A549 (cell line): ENCODE measurements at regions not wholly inside any gene's neighbourhood (a gene's known extent, or its start where the extent isn't known, plus 50 kb on each side); places are given as distances from the start of the nearest gene placed in this dataset.

Source experiments
- ATAC-seq, 2 experiments: fragments of 200-7000 bp in 1 of 2; fragments of >200 bp in 1 of 2; cut with Nextera tagmentation in 1 of 2; cut with Tn5 transposase in 1 of 2; 3 replicates each; pipeline versions ENCODE4 v1.8.0 to v1.9.1; 2018 to 2020; ENCODE audit warnings: mild to moderate bottlenecking in 1 of 2, moderate library complexity in 1 of 2
- CTCF ChIA-PET: fragments of 300-600 bp; sonication (Branson Sonifier 250); formaldehyde crosslinking; extraction: SDS; loops from one replicate; lab custom pipeline; 2021; ENCODE audit warnings: antibody characterized with exemption, inconsistent platforms; lab: Yijun Ruan, JAX
- POLR2A ChIA-PET: fragments of 350-600 bp; formaldehyde crosslinking; extraction: SDS; loops from one replicate; lab custom pipeline; 2021; ENCODE audit warnings: antibody characterized with exemption, inconsistent platforms; lab: Yijun Ruan, JAX
- DNase-seq, 2 experiments: peaks; one replicate each; pipeline versions ENCODE4 v3.0.0 to v3.0.0-alpha.2; 2011 to 2016; ENCODE audit warnings: low read depth in 1 of 2, low spot score in 1 of 2
- FAIRE-seq: peaks from 2 replicates; lab custom pipeline; 2011; peaks lifted over from hg19 to GRCh38; lab: Jason Lieb, UNC
- H3K27ac ChIP-seq, 2 experiments: fragments of >200 bp; sonication (Bioruptor Twin); formaldehyde crosslinking; 3 replicates each; pipeline ENCODE4 v1.5.1; 2016 to 2017
- H3K4me1 ChIP-seq: fragments of >200 bp; sonication (Bioruptor Twin); formaldehyde crosslinking; 3 replicates; pipeline ENCODE4 v1.6.1; 2016
- H3K4me2 ChIP-seq: fragments of >200 bp; sonication (Bioruptor Twin); formaldehyde crosslinking; 3 replicates; pipeline ENCODE4 v1.6.1; 2016
- H3K4me3 ChIP-seq: fragments of >200 bp; sonication (Bioruptor Twin); formaldehyde crosslinking; 3 replicates; pipeline ENCODE4 v1.5.1; 2016
- H3K9me3 ChIP-seq: fragments of >200 bp; sonication (Bioruptor Twin); formaldehyde crosslinking; 3 replicates; pipeline ENCODE4 v1.6.1; 2016
- CBX8 ChIP-seq: fragments of 200-600 bp; sonication (generic); IDR thresholded peaks from 2 replicates; pipeline ENCODE4 v1.6.1; 2016
- CHD4 ChIP-seq: fragments of 200-600 bp; sonication (generic); IDR thresholded peaks from 2 replicates; pipeline ENCODE4 v1.6.1; 2016; ENCODE audit warnings: antibody characterized with exemption, mild to moderate bottlenecking, borderline replicate concordance
- EHF ChIP-seq: fragments of 250-450 bp; sonication (Bioruptor Pico); IDR thresholded peaks from 2 replicates; pipeline ENCODE4 v1.5.0; 2020; ENCODE audit warnings: mild to moderate bottlenecking
- EHMT2 ChIP-seq: fragments of 200-600 bp; sonication (generic); IDR thresholded peaks from 2 replicates; pipeline ENCODE4 v1.6.1; 2016; ENCODE audit warnings: antibody characterized with exemption, low read depth, mild to moderate bottlenecking, moderate library complexity
- ESRRA ChIP-seq: fragments of 150-350 bp; IDR thresholded peaks from 2 replicates; pipeline ENCODE4 v1.6.1; 2014; ENCODE audit warnings: mild to moderate bottlenecking, low read length, borderline replicate concordance
- FOSL2 ChIP-seq, 2 experiments: fragments of 450-650 bp in 1 of 2; fragments of >200 bp in 1 of 2; sonication (Bioruptor Twin) in 1 of 2; formaldehyde crosslinking; IDR thresholded peaks; 2 replicates each; pipeline versions ENCODE4 v1.5.0 to v1.6.1; 2016 to 2020; ENCODE audit warnings: mild to moderate bottlenecking in 1 of 2, moderate library complexity in 1 of 2
- GATA3 ChIP-seq: IDR thresholded peaks from 2 replicates; pipeline ENCODE4 v1.6.1; 2012; ENCODE audit warnings: borderline replicate concordance
- HEYL ChIP-seq: fragments of 250-450 bp; sonication (Bioruptor Pico); IDR thresholded peaks from 2 replicates; pipeline ENCODE4 v1.8.0; 2021; ENCODE audit warnings: mild to moderate bottlenecking, moderate library complexity
- HMGXB4 ChIP-seq: fragments of 250-450 bp; sonication (Bioruptor Pico); IDR thresholded peaks from 2 replicates; pipeline ENCODE4 v1.5.0; 2021; ENCODE audit warnings: mild to moderate bottlenecking, moderate library complexity, borderline replicate concordance
- HOXB5 ChIP-seq: fragments of 250-450 bp; sonication (Bioruptor Pico); IDR thresholded peaks from 2 replicates; pipeline ENCODE4 v1.5.0; 2020; ENCODE audit warnings: mild to moderate bottlenecking, moderate library complexity
- JUN ChIP-seq, 2 experiments: fragments of >200 bp; sonication (Bioruptor Twin); formaldehyde crosslinking; IDR thresholded peaks; 2 replicates in 1 of 2; 3 replicates in 1 of 2; pipeline ENCODE4 v1.6.1; 2016 to 2017
- JUNB ChIP-seq: fragments of >200 bp; sonication (Bioruptor Twin); formaldehyde crosslinking; IDR thresholded peaks from 2 replicates; pipeline ENCODE4 v1.6.1; 2016
- MAFK ChIP-seq: fragments of 450-650 bp; IDR thresholded peaks from 2 replicates; pipeline ENCODE4 v1.6.1; 2014; ENCODE audit not compliant: partially characterized antibody
- MYC ChIP-seq: IDR thresholded peaks from 2 replicates; pipeline ENCODE4 v1.6.1; 2012; ENCODE audit warnings: mild to moderate bottlenecking, inconsistent platforms, low read length, improper control_type of control experiment, borderline replicate concordance
- NFE2L2 ChIP-seq: fragments of 150-350 bp; conservative IDR thresholded peaks from 2 replicates; pipeline ENCODE4 v1.6.1; 2014; ENCODE audit warnings: low read length
- NPAS2 ChIP-seq: fragments of 250-450 bp; sonication (Bioruptor Pico); IDR thresholded peaks from 2 replicates; pipeline ENCODE4 v1.8.0; 2022; ENCODE audit warnings: mild to moderate bottlenecking, moderate library complexity, borderline replicate concordance
- NR3C1 ChIP-seq: fragments of >200 bp; sonication (Bioruptor Twin); formaldehyde crosslinking; IDR thresholded peaks from 3 replicates; pipeline ENCODE4 v1.6.1; 2017
- RARB ChIP-seq: fragments of 250-450 bp; sonication (Bioruptor Pico); IDR thresholded peaks from 2 replicates; pipeline ENCODE4 v1.8.0; 2021; ENCODE audit warnings: mild to moderate bottlenecking, moderate library complexity
- REST ChIP-seq: fragments of 200-600 bp; sonication (generic); IDR thresholded peaks from 2 replicates; pipeline ENCODE4 v1.6.1; 2016; ENCODE audit warnings: antibody characterized with exemption, mild to moderate bottlenecking, moderate library complexity
- TP53 ChIP-seq: fragments of 250-450 bp; sonication (Bioruptor Pico); IDR thresholded peaks from 2 replicates; pipeline ENCODE4 v1.5.0; 2021; ENCODE audit warnings: mild to moderate bottlenecking, moderate library complexity
- ZC3H11A ChIP-seq: fragments of 450-650 bp; IDR thresholded peaks from 2 replicates; pipeline ENCODE4 v1.6.1; 2014; ENCODE audit warnings: antibody characterized with exemption, mild to moderate bottlenecking
- ZFP36 ChIP-seq: fragments of 450-650 bp; IDR thresholded peaks from 2 replicates; pipeline ENCODE4 v1.6.1; 2014; ENCODE audit warnings: borderline replicate concordance; ENCODE audit not compliant: partially characterized antibody
- ZSCAN20 ChIP-seq: fragments of 250-450 bp; sonication (Bioruptor Pico); IDR thresholded peaks from 2 replicates; pipeline ENCODE4 v1.8.0; 2022; ENCODE audit warnings: mild to moderate bottlenecking, moderate library complexity
- WGBS: methylation state at CpG from one replicate; pipeline ENCODE4 v1.1.6; 2017; ENCODE audit errors: missing lambda C conversion rate; 5-methylcytosine and 5-hydroxymethylcytosine counted together
- TF ChIP-seq, protein P1 (sequence below): IDR thresholded peaks from 2 replicates; pipeline ENCODE4 v1.6.1; 2012; ENCODE audit warnings: low read depth, borderline replicate concordance
- TF ChIP-seq, protein P2 (sequence below): IDR thresholded peaks from 2 replicates; pipeline ENCODE4 v1.6.1; 2012
- TF ChIP-seq, protein P3 (sequence below): IDR thresholded peaks from 2 replicates; pipeline ENCODE4 v1.6.1; 2012

DNA sequence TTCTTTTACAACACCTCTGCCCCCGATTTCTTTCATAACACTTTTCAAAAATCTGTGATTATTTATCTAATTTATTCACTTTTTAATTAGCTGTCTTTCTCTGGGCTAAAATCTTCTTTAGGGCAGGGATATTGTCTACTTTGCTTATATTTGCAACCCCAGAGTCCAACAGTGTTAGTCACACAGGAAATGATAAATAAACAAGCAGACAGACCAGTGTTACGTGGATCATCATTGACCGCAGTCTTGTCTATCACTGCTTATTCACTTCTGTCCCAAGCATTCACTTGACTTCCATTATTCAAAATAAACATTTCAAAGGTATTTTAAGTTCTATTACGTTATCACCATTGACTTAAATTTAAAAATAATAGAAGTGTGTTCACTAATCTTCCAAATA, 237.6 kb upstream of the UBE2E3 start:
- 4% methylated on average over 4 of the region's 4 CpGs for WGBS
- FAIRE-seq (no peak), DNase-seq (peak; percentile 13 to 67), ATAC-seq (peak; percentile 78 to 94; a peak in 4 of 6 replicates)
- no peaks in the 10 kb centered on the region for H3K9me3 ChIP-seq
- CTCF ChIA-PET, result interaction anchor here (0.6 kb wide), 1 partner anchor 13 kb away, joined by 3 read pairs; no protein-coding TSS in a partner anchor
- H3K4me3 ChIP-seq, result no peak overlapping the region
- H3K27ac ChIP-seq, result peak overlapping the region; percentile 54 to 78
- no peak for TF ChIP-seq ZSCAN20 (CRISPR knock-in tag)
- TF ChIP-seq JUNB, result 0 out of 2 replicates have a peak, but pooled peaks have one; percentile 22
- no peak for TF ChIP-seq TP53 (CRISPR knock-in tag)
- no peak for TF ChIP-seq EHF (CRISPR knock-in tag)
- no peak for TF ChIP-seq FOSL2 (IDR thresholded peaks at IDR 0.05)
- TF ChIP-seq FOSL2 (CRISPR knock-in tag; IDR thresholded peaks at IDR 0.05), result peak; percentile 70; the same call in 1 of the 2 replicates
- peak; percentile 54; the same call in 1 of the 2 replicates for TF ChIP-seq GATA3
- TF ChIP-seq JUN (IDR thresholded peaks at IDR 0.05), result 0 out of 5 replicates have a peak, but pooled peaks of 1 of the 2 experiments have one; percentile 21
- no peak for TF ChIP-seq HEYL (CRISPR knock-in tag)
- TF ChIP-seq ZC3H11A, result no peak
- peak; percentile 1 for TF ChIP-seq MAFK
- POLR2A ChIA-PET, result no interaction called here
- H3K4me1 ChIP-seq, result peaks cover 23% of the 10 kb centered on the region
- peak overlapping the region; percentile 79 for H3K4me2 ChIP-seq

DNA sequence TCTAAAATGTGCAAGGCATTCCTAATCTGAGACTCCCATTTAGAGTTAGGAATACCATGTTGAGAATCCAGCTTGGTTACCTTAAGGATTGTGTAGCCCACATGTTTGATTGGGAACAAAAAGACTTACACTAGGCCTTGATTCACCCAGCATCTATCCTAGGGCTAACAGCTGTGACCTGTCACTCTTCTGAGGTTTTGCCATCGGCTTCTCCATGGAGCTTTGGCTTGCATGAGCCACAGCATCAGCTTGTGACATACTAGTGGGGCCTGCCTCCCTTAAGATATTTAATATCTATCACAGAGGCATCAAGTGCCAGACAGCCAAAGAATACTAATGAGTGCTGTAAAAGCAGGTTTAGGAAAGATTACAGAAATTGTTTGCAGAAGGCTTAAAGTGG, 241.3 kb upstream of the UBE2E3 start:
- CTCF ChIA-PET, result interaction anchor here (1.0 kb wide), 2 partner anchors 15 to 241 kb away, joined by 3 read pairs; partner anchors contain the start of gene UBE2E3
- no peak for TF ChIP-seq NPAS2
- no peak for TF ChIP-seq NR3C1
- no peak for TF ChIP-seq FOSL2 (IDR thresholded peaks at IDR 0.05)
- TF ChIP-seq FOSL2 (CRISPR knock-in tag; IDR thresholded peaks at IDR 0.05), result no peak
- TF ChIP-seq, protein P1, sequence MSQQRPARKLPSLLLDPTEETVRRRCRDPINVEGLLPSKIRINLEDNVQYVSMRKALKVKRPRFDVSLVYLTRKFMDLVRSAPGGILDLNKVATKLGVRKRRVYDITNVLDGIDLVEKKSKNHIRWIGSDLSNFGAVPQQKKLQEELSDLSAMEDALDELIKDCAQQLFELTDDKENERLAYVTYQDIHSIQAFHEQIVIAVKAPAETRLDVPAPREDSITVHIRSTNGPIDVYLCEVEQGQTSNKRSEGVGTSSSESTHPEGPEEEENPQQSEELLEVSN, result no peak
- TF ChIP-seq CHD4, result no peak
- no peak for TF ChIP-seq CBX8
- TF ChIP-seq RARB (CRISPR knock-in tag), result no peak
- no peak for TF ChIP-seq ZFP36
- no peak for TF ChIP-seq JUN (IDR thresholded peaks at IDR 0.05)
- no peak for TF ChIP-seq ESRRA
- no peak for TF ChIP-seq EHMT2
- TF ChIP-seq NFE2L2, result no peak
- no peak for TF ChIP-seq REST
- no peak for TF ChIP-seq MYC
- TF ChIP-seq HMGXB4 (CRISPR knock-in tag), result no peak
- TF ChIP-seq, protein P2, sequence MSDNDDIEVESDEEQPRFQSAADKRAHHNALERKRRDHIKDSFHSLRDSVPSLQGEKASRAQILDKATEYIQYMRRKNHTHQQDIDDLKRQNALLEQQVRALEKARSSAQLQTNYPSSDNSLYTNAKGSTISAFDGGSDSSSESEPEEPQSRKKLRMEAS, result no peak
- TF ChIP-seq, protein P3, sequence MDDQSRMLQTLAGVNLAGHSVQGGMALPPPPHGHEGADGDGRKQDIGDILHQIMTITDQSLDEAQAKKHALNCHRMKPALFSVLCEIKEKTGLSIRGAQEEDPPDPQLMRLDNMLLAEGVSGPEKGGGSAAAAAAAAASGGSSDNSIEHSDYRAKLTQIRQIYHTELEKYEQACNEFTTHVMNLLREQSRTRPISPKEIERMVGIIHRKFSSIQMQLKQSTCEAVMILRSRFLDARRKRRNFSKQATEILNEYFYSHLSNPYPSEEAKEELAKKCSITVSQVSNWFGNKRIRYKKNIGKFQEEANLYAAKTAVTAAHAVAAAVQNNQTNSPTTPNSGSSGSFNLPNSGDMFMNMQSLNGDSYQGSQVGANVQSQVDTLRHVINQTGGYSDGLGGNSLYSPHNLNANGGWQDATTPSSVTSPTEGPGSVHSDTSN, result no peak
- no peak for TF ChIP-seq GATA3
- no peak for TF ChIP-seq HOXB5
- no peak for FAIRE-seq

More for the DNA sequence above, 241.3 kb upstream of the UBE2E3 start:
- no peak overlapping the region for H3K4me3 ChIP-seq
- DNase-seq, result no peak
- no peak overlapping the region for H3K4me2 ChIP-seq
- H3K4me1 ChIP-seq, result peaks cover 18% of the 10 kb centered on the region
- no peak for ATAC-seq
- H3K27ac ChIP-seq, result no peak overlapping the region
- POLR2A ChIA-PET, result no interaction called here
- no peaks in the 10 kb centered on the region for H3K9me3 ChIP-seq
- 71% methylated on average over 1 of the region's 1 CpG for WGBS
